CD4-positive, alpha-beta memory T cell (primary cell): ENCODE measurements at regions not wholly inside any gene's neighbourhood (a gene's known extent, or its start where the extent isn't known, plus 50 kb on each side); places are given as distances from the start of the nearest gene placed in this dataset.

ENCODE experiments used
- CTCF ChIA-PET: fragments of 350-600 bp; sonication (Branson Sonifier 250); formaldehyde crosslinking; loops from one replicate; lab custom pipeline; 2021; ENCODE audit warnings: inconsistent platforms; ENCODE audit not compliant: partially characterized antibody; lab: Charles Lee
- POLR2A ChIA-PET: fragments of 350-600 bp; sonication (Branson Sonifier 250); formaldehyde crosslinking; loops from one replicate; lab custom pipeline; 2021; ENCODE audit not compliant: partially characterized antibody; lab: Charles Lee
- DNase-seq, 5 donors: peaks; one replicate each; pipeline versions ENCODE4 v3.0.0 to v3.0.0-alpha.2; 2020 to 2022; ENCODE audit warnings: mixed read lengths in 1 of 5
- H3K27ac ChIP-seq: one replicate; pipeline ENCODE4 v1.7.0; 2013; ENCODE audit warnings: low read depth, low read length
- H3K27me3 ChIP-seq: 2 replicates; pipeline ENCODE4 v1.7.0; 2013; ENCODE audit warnings: mild to moderate bottlenecking, low read length, moderate library complexity; ENCODE audit not compliant: insufficient read depth
- H3K36me3 ChIP-seq: 2 replicates; pipeline ENCODE4 v1.7.0; 2013; ENCODE audit warnings: mild to moderate bottlenecking, low read length, moderate library complexity; ENCODE audit not compliant: insufficient read depth
- H3K4me1 ChIP-seq: 2 replicates; pipeline ENCODE4 v1.7.0; 2013; ENCODE audit warnings: mild to moderate bottlenecking, low read length, moderate library complexity; ENCODE audit not compliant: insufficient read depth
- H3K4me3 ChIP-seq, 2 donors: one replicate each; pipeline ENCODE4 v1.7.0; 2013; ENCODE audit warnings: low read length in 2 of 2, mild to moderate bottlenecking in 1 of 2
- H3K9me3 ChIP-seq, 2 donors: one replicate each; pipeline ENCODE4 v1.7.0; 2013; ENCODE audit warnings: low read length in 2 of 2, control low read depth in 1 of 2; ENCODE audit not compliant: control insufficient read depth in 1 of 2
- H3K27ac Mint-ChIP-seq, 7 donors: one replicate each; pipeline ENCODE4 v1.8.0; 2020 to 2021; ENCODE audit warnings: mixed read lengths in 7 of 7, mild to moderate bottlenecking in 6 of 7, inconsistent platforms in 3 of 7, moderate library complexity in 3 of 7
- H3K27me3 Mint-ChIP-seq, 2 donors: one replicate each; pipeline ENCODE4 v1.8.0; 2020 to 2021; ENCODE audit warnings: mixed read lengths in 2 of 2
- H3K36me3 Mint-ChIP-seq, 2 donors: one replicate each; pipeline ENCODE4 v1.8.0; 2020 to 2021; ENCODE audit warnings: mixed read lengths in 2 of 2, inconsistent platforms in 1 of 2, mild to moderate bottlenecking in 1 of 2
- H3K4me1 Mint-ChIP-seq, 4 donors: one replicate each; pipeline ENCODE4 v1.8.0; 2020 to 2021; ENCODE audit warnings: mixed read lengths in 4 of 4, mild to moderate bottlenecking in 1 of 4
- H3K4me3 Mint-ChIP-seq, 8 donors: one replicate each; pipeline ENCODE4 v1.8.0; 2020 to 2021; ENCODE audit warnings: mixed read lengths in 8 of 8, mild to moderate bottlenecking in 7 of 8, moderate library complexity in 6 of 8, inconsistent platforms in 3 of 8
- H3K9me3 Mint-ChIP-seq, 8 donors: one replicate each; pipeline ENCODE4 v1.8.0; 2020 to 2021; ENCODE audit warnings: mixed read lengths in 8 of 8, mild to moderate bottlenecking in 5 of 8, inconsistent platforms in 3 of 8, moderate library complexity in 1 of 8
- intact Hi-C: fragments of 100-400 bp; cut with micrococcal nuclease; formaldehyde crosslinking; loops from one replicate; pipeline ENCODE4 v1.15.1; 2023

DNA sequence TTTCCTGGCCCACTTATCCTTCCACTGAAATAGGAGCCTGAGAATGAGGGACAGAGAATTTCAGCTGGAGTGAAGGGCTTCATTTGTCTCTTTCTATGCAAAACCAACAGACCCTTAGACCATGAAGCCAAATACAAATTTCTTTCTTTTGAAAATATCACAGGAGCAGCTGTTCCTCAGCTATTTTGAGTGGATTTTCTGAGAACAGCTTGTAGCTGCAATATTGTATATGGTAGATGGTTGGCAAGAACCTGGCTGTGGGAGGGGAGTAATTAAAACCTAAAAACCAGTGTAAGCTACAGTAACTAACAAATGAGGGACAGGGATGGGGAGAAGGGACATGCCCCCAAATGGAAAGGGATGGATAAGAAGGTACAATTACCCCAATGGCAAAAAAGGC, 350.3 kb upstream of the CDH20 start:
- H3K36me3 Mint-ChIP-seq = no peaks in the 10 kb centered on the region
- no peak overlapping the region for H3K4me3 Mint-ChIP-seq
- Histone ChIP-seq H3K9me3 (no peaks in the 10 kb centered on the region), H3K4me3 (no peak overlapping the region), H3K4me1 (no peaks in the 10 kb centered on the region), H3K36me3 (no peaks in the 10 kb centered on the region), H3K27ac (no peak overlapping the region), H3K27me3 (no peaks in the 10 kb centered on the region)
- CTCF ChIA-PET = no interaction called here
- DNase-seq = no peak
- H3K4me1 Mint-ChIP-seq = peaks cover 0 to 4% (median 0%) of the 10 kb centered on the region in 4 donors
- no peaks in the 10 kb centered on the region for H3K27me3 Mint-ChIP-seq
- intact Hi-C loops = no loop called here
- POLR2A ChIA-PET = no interaction called here
- peaks cover 0 to 29% (median 4%) of the 10 kb centered on the region in 8 donors for H3K9me3 Mint-ChIP-seq
- no peak overlapping the region for H3K27ac Mint-ChIP-seq

DNA sequence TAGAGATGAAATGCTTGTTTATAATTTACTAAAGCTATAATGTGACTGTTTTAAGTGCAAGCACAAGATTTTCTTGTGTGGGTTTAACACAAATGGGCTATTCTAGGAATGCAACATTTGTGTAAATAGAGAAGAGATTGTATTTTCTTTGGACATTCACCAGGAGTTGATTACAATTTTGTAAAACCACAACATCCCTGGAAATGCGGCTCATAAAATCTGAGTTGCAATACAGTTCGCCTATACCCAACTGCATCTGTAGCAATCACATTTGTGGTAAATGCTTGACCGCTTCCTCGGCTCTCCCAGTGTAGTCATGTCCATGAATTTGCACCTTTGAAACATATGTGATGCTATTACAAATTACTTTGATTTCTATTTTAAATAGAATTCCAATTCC, 348.7 kb upstream of the CDH20 start:
- Mint-ChIP-seq H3K4me3 (no peak overlapping the region), H3K9me3 (peaks cover 0 to 24% (median 4%) of the 10 kb centered on the region in 8 donors), H3K4me1 (peaks cover 0 to 4% (median 0%) of the 10 kb centered on the region in 4 donors), H3K27ac (no peak overlapping the region), H3K36me3 (no peaks in the 10 kb centered on the region), H3K27me3 (no peaks in the 10 kb centered on the region)
- Histone ChIP-seq H3K4me1 (no peaks in the 10 kb centered on the region), H3K36me3 (no peaks in the 10 kb centered on the region), H3K9me3 (no peaks in the 10 kb centered on the region), H3K4me3 (no peak overlapping the region), H3K27ac (no peak overlapping the region), H3K27me3 (no peaks in the 10 kb centered on the region)
- POLR2A ChIA-PET = no interaction called here
- intact Hi-C loops = no loop called here
- no peak for DNase-seq
- CTCF ChIA-PET = no interaction called here

DNA sequence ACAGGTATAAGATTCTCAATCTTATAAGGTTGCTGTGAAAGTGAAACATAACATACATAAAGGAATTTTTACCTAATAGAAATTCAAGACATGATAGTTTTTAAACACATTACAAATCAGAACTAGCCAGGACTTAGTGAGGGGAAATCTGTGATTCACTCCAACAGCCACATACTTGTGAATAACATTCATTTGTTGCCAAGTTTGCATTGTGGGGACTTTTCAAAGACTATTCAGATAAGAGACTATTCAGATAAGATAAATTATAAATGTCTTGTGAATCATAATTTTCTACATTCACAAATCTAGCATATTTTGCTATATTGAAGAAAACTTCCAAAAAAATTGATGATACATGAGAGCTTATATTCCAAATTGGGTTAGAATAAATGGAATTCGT, 345.3 kb upstream of the CDH20 start:
- Histone ChIP-seq H3K36me3 (no peaks in the 10 kb centered on the region), H3K9me3 (no peaks in the 10 kb centered on the region), H3K4me3 (no peak overlapping the region), H3K27ac (no peak overlapping the region), H3K4me1 (no peaks in the 10 kb centered on the region), H3K27me3 (no peaks in the 10 kb centered on the region)
- ChIA-PET CTCF (no interaction called here), POLR2A (no interaction called here)
- Mint-ChIP-seq H3K4me1 (peaks cover 0 to 3% (median 0%) of the 10 kb centered on the region in 4 donors), H3K4me3 (no peak overlapping the region), H3K36me3 (no peaks in the 10 kb centered on the region), H3K27ac (no peak overlapping the region), H3K9me3 (peaks cover 1 to 19% (median 8%) of the 10 kb centered on the region in 8 donors), H3K27me3 (no peaks in the 10 kb centered on the region)
- intact Hi-C loops = no loop called here
- DNase-seq = no peak

DNA sequence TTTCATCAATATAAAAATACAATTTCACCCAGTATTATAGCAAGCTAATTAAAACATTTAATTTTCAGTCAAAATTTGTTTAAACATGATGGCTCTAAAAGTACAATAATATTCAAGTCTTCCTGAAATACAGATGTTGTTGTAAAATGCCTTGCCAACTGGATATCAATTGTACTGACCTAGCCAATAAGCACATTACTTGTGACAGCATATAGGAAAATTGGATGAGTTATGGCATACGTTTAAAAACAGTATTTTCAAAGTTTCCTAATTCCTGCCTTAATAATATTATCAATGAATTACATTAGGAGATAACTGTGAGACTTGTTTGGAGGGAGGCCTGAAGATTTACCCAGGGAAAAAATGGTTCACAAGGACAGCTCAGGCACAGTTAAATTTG, 336.9 kb upstream of the CDH20 start:
- intact Hi-C loops = no loop called here
- no peaks in the 10 kb centered on the region for H3K36me3 Mint-ChIP-seq
- H3K27ac ChIP-seq = no peak overlapping the region
- no peaks in the 10 kb centered on the region for H3K9me3 ChIP-seq
- DNase-seq = no peak
- no peak overlapping the region for H3K27ac Mint-ChIP-seq
- H3K27me3 ChIP-seq = no peaks in the 10 kb centered on the region
- H3K4me3 Mint-ChIP-seq = no peak overlapping the region
- CTCF ChIA-PET = no interaction called here
- H3K4me1 Mint-ChIP-seq = no peaks in the 10 kb centered on the region
- no peaks in the 10 kb centered on the region for H3K36me3 ChIP-seq
- peaks cover 2 to 26% (median 13%) of the 10 kb centered on the region in 8 donors for H3K9me3 Mint-ChIP-seq
- H3K4me1 ChIP-seq = no peaks in the 10 kb centered on the region
- POLR2A ChIA-PET = no interaction called here
- H3K4me3 ChIP-seq = no peak overlapping the region
- no peaks in the 10 kb centered on the region for H3K27me3 Mint-ChIP-seq

DNA sequence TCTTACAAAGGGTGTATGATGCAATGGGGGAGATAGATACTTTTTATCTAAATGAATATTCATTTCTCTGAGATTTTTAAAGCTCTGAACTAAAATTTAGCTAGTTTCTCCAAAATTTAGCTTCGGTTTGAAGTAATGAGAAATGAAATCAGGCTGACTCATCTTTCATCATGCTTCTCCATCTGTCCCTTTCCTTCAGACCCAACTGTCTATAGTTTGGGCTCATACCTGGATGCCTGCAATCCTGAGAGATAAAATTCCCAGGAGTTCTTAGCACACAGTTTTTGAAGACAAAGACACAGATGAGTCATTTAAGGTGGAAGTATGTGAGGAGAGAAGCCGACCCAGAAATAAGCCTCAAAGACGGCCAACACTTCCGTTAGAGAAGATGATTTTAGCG, 336.4 kb upstream of the CDH20 start:
- no peak for DNase-seq
- H3K36me3 Mint-ChIP-seq = no peaks in the 10 kb centered on the region
- CTCF ChIA-PET = no interaction called here

DNA sequence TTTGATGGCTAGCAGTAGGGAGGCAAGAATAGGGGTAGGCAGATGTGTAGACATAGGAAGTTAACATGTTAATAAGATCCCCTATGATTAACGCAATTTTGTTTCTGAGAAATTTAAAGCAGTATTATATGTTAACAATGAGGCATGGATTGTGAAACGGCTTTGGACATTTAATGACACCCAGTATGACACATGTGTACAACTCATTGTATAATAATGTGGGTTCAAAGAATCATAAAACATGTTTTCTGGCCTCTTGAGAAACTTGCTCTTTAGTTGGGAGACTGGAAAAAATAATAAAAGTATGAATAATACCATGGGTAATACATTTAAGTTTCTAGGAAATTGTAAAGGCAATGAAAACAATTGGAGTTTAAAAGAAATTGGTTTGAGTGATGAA, 332.1 kb upstream of the CDH20 start:
- POLR2A ChIA-PET = no interaction called here
- H3K27me3 ChIP-seq = no peaks in the 10 kb centered on the region
- no peak overlapping the region for H3K27ac ChIP-seq
- H3K4me3 Mint-ChIP-seq = no peak overlapping the region
- no peak overlapping the region for H3K4me3 ChIP-seq
- no peaks in the 10 kb centered on the region for H3K4me1 Mint-ChIP-seq
- no peaks in the 10 kb centered on the region for H3K36me3 Mint-ChIP-seq
- intact Hi-C loops = no loop called here
- no peak overlapping the region for H3K27ac Mint-ChIP-seq
- CTCF ChIA-PET = no interaction called here
- H3K9me3 Mint-ChIP-seq = peaks cover 0 to 15% (median 7%) of the 10 kb centered on the region in 8 donors
- H3K36me3 ChIP-seq = no peaks in the 10 kb centered on the region
- no peaks in the 10 kb centered on the region for H3K4me1 ChIP-seq
- no peaks in the 10 kb centered on the region for H3K27me3 Mint-ChIP-seq
- no peak for DNase-seq
- no peaks in the 10 kb centered on the region for H3K9me3 ChIP-seq

More for the DNA sequence above, 336.4 kb upstream of the CDH20 start:
- H3K4me1 ChIP-seq = no peaks in the 10 kb centered on the region
- H3K27me3 Mint-ChIP-seq = no peaks in the 10 kb centered on the region
- peaks cover 2 to 24% (median 13%) of the 10 kb centered on the region in 8 donors for H3K9me3 Mint-ChIP-seq
- no peak overlapping the region for H3K4me3 Mint-ChIP-seq
- H3K27ac ChIP-seq = no peak overlapping the region
- no peak overlapping the region for H3K27ac Mint-ChIP-seq
- no peak overlapping the region for H3K4me3 ChIP-seq
- no peaks in the 10 kb centered on the region for H3K9me3 ChIP-seq
- no peaks in the 10 kb centered on the region for H3K27me3 ChIP-seq
- POLR2A ChIA-PET = no interaction called here
- intact Hi-C loops = no loop called here
- no peaks in the 10 kb centered on the region for H3K4me1 Mint-ChIP-seq
- no peaks in the 10 kb centered on the region for H3K36me3 ChIP-seq

DNA sequence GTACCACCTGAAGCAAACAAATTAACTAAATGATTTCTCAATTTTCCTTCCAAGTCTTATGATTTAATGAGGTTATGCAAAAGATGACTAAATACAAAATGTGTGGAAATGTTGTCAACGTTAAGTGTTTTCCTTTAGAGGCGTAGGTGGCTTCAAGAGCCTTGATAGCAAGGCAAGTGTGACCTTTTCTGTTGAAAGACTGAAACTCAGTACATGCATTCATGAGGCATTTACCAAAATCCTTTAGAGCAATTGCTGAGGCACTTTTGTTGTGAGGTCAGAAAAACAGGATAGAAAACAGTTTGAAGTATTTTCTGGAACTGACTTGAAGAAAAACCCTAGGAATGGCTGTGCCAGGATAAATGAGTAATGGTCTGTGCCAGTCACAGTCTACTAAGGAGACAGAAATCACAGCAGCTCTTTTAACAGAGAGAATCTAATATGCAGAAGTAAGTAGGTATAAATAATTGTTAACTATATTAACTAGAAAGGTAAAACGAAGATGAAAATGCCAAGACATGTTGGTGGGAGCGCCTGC, 326.5 kb upstream of the CDH20 start:
- no peaks in the 10 kb centered on the region for H3K4me1 Mint-ChIP-seq

More for the DNA sequence above, 326.5 kb upstream of the CDH20 start:
- Histone ChIP-seq H3K27me3 (no peaks in the 10 kb centered on the region), H3K9me3 (no peaks in the 10 kb centered on the region), H3K4me3 (no peak overlapping the region), H3K4me1 (no peaks in the 10 kb centered on the region), H3K36me3 (no peaks in the 10 kb centered on the region), H3K27ac (no peak overlapping the region)
- H3K27ac Mint-ChIP-seq = no peak overlapping the region
- H3K4me3 Mint-ChIP-seq = no peak overlapping the region
- DNase-seq = no peak
- CTCF ChIA-PET = no interaction called here
- intact Hi-C loops = no loop called here
- H3K36me3 Mint-ChIP-seq = no peaks in the 10 kb centered on the region
- H3K9me3 Mint-ChIP-seq = peaks cover 0 to 7% (median 0%) of the 10 kb centered on the region in 8 donors
- H3K27me3 Mint-ChIP-seq = no peaks in the 10 kb centered on the region
- POLR2A ChIA-PET = no interaction called here
